H1 (cell line): ENCODE measurements at regions not wholly inside any gene's neighbourhood (a gene's known extent, or its start where the extent isn't known, plus 50 kb on each side); places are given as distances from the start of the nearest gene placed in this dataset.

ENCODE experiments used
- CTCF ChIA-PET: fragments of 300-600 bp; sonication (Branson Sonifier 250); formaldehyde crosslinking; loops from one replicate; lab custom pipeline; 2021; ENCODE audit not compliant: partially characterized antibody; lab: Charles Lee
- POLR2A ChIA-PET: fragments of 300-600 bp; sonication (Branson Sonifier 250); formaldehyde crosslinking; loops from one replicate; lab custom pipeline; 2021; ENCODE audit warnings: inconsistent platforms; ENCODE audit not compliant: partially characterized antibody; lab: Charles Lee
- DNase-seq, 2 experiments: peaks; one replicate each; pipeline versions ENCODE4 v3.0.0 to v3.0.0-alpha.2; 2010 to 2022; ENCODE audit warnings: low spot score in 2 of 2, low read depth in 1 of 2, mixed read lengths in 1 of 2
- FAIRE-seq: peaks from 2 replicates; lab custom pipeline; 2011; peaks lifted over from hg19 to GRCh38; lab: Jason Lieb, UNC
- H2AFZ ChIP-seq: 2 replicates; pipeline ENCODE4 v1.8.1; 2012; ENCODE audit warnings: low read length, inconsistent platforms
- H2AK5ac ChIP-seq: 2 replicates; pipeline ENCODE4 v1.6.1; 2013; ENCODE audit warnings: low read depth, low read length
- H2BK120ac ChIP-seq: replicated peaks from 2 replicates; pipeline ENCODE3; 2013; ENCODE audit warnings: low read depth, low read length, inconsistent platforms
- H2BK12ac ChIP-seq: 2 replicates; pipeline ENCODE4 v1.6.1; 2013; ENCODE audit warnings: low read depth, low read length
- H2BK15ac ChIP-seq: 2 replicates; pipeline ENCODE4 v1.6.1; 2013; ENCODE audit warnings: low read length
- H2BK20ac ChIP-seq: 2 replicates; pipeline ENCODE4 v1.6.1; 2013; ENCODE audit warnings: low read length
- H2BK5ac ChIP-seq: 2 replicates; pipeline ENCODE4 v1.6.1; 2013; ENCODE audit warnings: low read depth, low read length
- H3K14ac ChIP-seq: 2 replicates; pipeline ENCODE4 v1.6.1; 2013; ENCODE audit warnings: inconsistent platforms; ENCODE audit not compliant: insufficient read length
- H3K18ac ChIP-seq: 2 replicates; pipeline ENCODE4 v1.6.1; 2013; ENCODE audit warnings: low read length; ENCODE audit errors: extremely low read depth
- H3K23ac ChIP-seq: 2 replicates; pipeline ENCODE4 v1.6.1; 2013; ENCODE audit warnings: inconsistent platforms; ENCODE audit not compliant: insufficient read length
- H3K23me2 ChIP-seq: 2 replicates; pipeline ENCODE4 v1.6.1; 2013; ENCODE audit warnings: low read depth, low read length
- H3K27ac ChIP-seq: 2 replicates; pipeline ENCODE4 v1.6.1; 2011; ENCODE audit warnings: low read depth, low read length, inconsistent platforms
- H3K27me3 ChIP-seq, 4 experiments: replicated peaks in 1 of 4; 1 replicate in 1 of 4; 2 replicates in 3 of 4; pipeline versions ENCODE4 v1.6.1 to v1.8.1; 2011 to 2013; ENCODE audit warnings: low read length in 3 of 4, mild to moderate bottlenecking in 3 of 4, inconsistent platforms in 2 of 4, mixed read lengths in 2 of 4, moderate library complexity in 1 of 4; ENCODE audit not compliant: control insufficient read depth in 3 of 4, insufficient read depth in 3 of 4; ENCODE audit errors: extremely low read depth in 1 of 4
- H3K36me3 ChIP-seq, 4 experiments: 2 replicates each; pipeline versions ENCODE4 v1.6.1 to v1.8.1; 2011 to 2013; ENCODE audit warnings: mild to moderate bottlenecking in 4 of 4, low read length in 3 of 4, moderate library complexity in 2 of 4, control low read depth in 1 of 4, inconsistent platforms in 1 of 4; ENCODE audit not compliant: insufficient read depth in 4 of 4, control insufficient read depth in 2 of 4
- H3K4ac ChIP-seq: replicated peaks from 2 replicates; pipeline ENCODE3; 2013; ENCODE audit warnings: low read length, low read depth, mixed read lengths, inconsistent platforms; ENCODE audit not compliant: insufficient read length
- H3K4me1 ChIP-seq, 4 experiments: replicated peaks in 1 of 4; 1 replicate in 1 of 4; 2 replicates in 3 of 4; pipeline versions ENCODE4 v1.6.1 to v1.8.1; 2011 to 2013; ENCODE audit warnings: low read length in 3 of 4, inconsistent platforms in 2 of 4, mixed read lengths in 1 of 4; ENCODE audit not compliant: insufficient read depth in 4 of 4, control insufficient read depth in 3 of 4
- H3K4me2 ChIP-seq, 2 experiments: 2 replicates each; pipeline versions ENCODE4 v1.6.1 to v1.8.1; 2011 to 2013; ENCODE audit warnings: low read depth in 2 of 2, low read length in 2 of 2, control low read depth in 1 of 2, inconsistent platforms in 1 of 2, mild to moderate bottlenecking in 1 of 2; ENCODE audit not compliant: insufficient read depth in 1 of 2
- H3K4me3 ChIP-seq, 4 experiments: fragments of 200-600, 300-600 bp in 1 of 4; sonication (generic), shearing (Covaris generic), sonication (Bioruptor Twin) in 1 of 4; 2 replicates each; pipeline versions ENCODE4 v1.5.1 to v1.8.1; 2011 to 2016; ENCODE audit warnings: low read length in 4 of 4, low read depth in 3 of 4, control low read depth in 2 of 4, inconsistent platforms in 2 of 4, mild to moderate bottlenecking in 2 of 4, mixed read lengths in 1 of 4, moderate library complexity in 1 of 4; ENCODE audit not compliant: insufficient read depth in 2 of 4; ENCODE audit errors: extremely low read depth in 1 of 4
- H3K56ac ChIP-seq: replicated peaks from 2 replicates; pipeline ENCODE3; 2013; ENCODE audit warnings: low read depth, mild to moderate bottlenecking, mixed read lengths, low read length, inconsistent platforms; ENCODE audit not compliant: insufficient read length
- H3K79me1 ChIP-seq: 2 replicates; pipeline ENCODE4 v1.6.1; 2013; ENCODE audit warnings: low read depth, low read length, control low read depth
- H3K79me2 ChIP-seq, 2 experiments: 2 replicates each; pipeline versions ENCODE4 v1.6.1 to v1.8.1; 2012 to 2013; ENCODE audit warnings: low read length in 2 of 2, mild to moderate bottlenecking in 2 of 2, inconsistent platforms in 1 of 2; ENCODE audit not compliant: insufficient read depth in 2 of 2, control insufficient read depth in 1 of 2
- H3K9ac ChIP-seq, 4 experiments: replicated peaks in 1 of 4; 1 replicate in 1 of 4; 2 replicates in 3 of 4; pipeline versions ENCODE4 v1.6.1 to v1.8.1; 2011 to 2013; ENCODE audit warnings: low read depth in 3 of 4, low read length in 3 of 4, control low read depth in 2 of 4, mild to moderate bottlenecking in 2 of 4, moderate library complexity in 2 of 4, inconsistent platforms in 1 of 4; ENCODE audit errors: extremely low read depth in 1 of 4
- H3K9me3 ChIP-seq, 2 experiments: 2 replicates each; pipeline versions ENCODE4 v1.6.1 to v1.8.1; 2012 to 2013; ENCODE audit warnings: mild to moderate bottlenecking in 2 of 2, moderate library complexity in 2 of 2, control low read depth in 1 of 2, inconsistent platforms in 1 of 2, low read depth in 1 of 2, low read length in 1 of 2, mixed read lengths in 1 of 2; ENCODE audit not compliant: insufficient read depth in 2 of 2
- H4K20me1 ChIP-seq, 2 experiments: replicated peaks in 1 of 2; 2 replicates each; pipeline versions ENCODE3 to v1.8.1; 2011 to 2013; ENCODE audit warnings: inconsistent platforms in 2 of 2, low read length in 2 of 2, mild to moderate bottlenecking in 1 of 2; ENCODE audit not compliant: insufficient read depth in 2 of 2, control insufficient read depth in 1 of 2
- H4K5ac ChIP-seq: 2 replicates; pipeline ENCODE4 v1.6.1; 2013; ENCODE audit warnings: low read length, low read depth, mixed read lengths, inconsistent platforms; ENCODE audit not compliant: insufficient read length
- H4K8ac ChIP-seq: 2 replicates; pipeline ENCODE4 v1.8.0; 2013; ENCODE audit warnings: mild to moderate bottlenecking, moderate library complexity, low read length, inconsistent platforms; ENCODE audit not compliant: insufficient read depth; ENCODE audit errors: extremely low read depth
- H4K91ac ChIP-seq: replicated peaks from 2 replicates; pipeline ENCODE3; 2013; ENCODE audit warnings: low read length, mixed read lengths, inconsistent platforms; ENCODE audit not compliant: insufficient read length
- BCL11A ChIP-seq, 2 experiments: IDR thresholded peaks; one replicate each; pipeline ENCODE4 v1.6.1; 2011; ENCODE audit warnings: low read depth in 2 of 2, low read length in 2 of 2, mild to moderate bottlenecking in 2 of 2
- HDAC6 ChIP-seq: IDR thresholded peaks from one replicate; pipeline ENCODE4 v1.7.1; 2012; ENCODE audit warnings: low read depth, mild to moderate bottlenecking, inconsistent platforms, low read length, moderate library complexity
- JUN ChIP-seq: IDR thresholded peaks from 2 replicates; pipeline ENCODE4 v1.6.1; 2011; ENCODE audit warnings: low read depth, mild to moderate bottlenecking, improper control_type of control experiment, low read length
- MAFK ChIP-seq: IDR thresholded peaks from 2 replicates; pipeline ENCODE4 v1.6.1; 2012; ENCODE audit warnings: low read depth, mild to moderate bottlenecking, improper control_type of control experiment, low read length
- RAD21 ChIP-seq, 2 experiments: IDR thresholded peaks in 1 of 2; conservative IDR thresholded peaks in 1 of 2; 2 replicates each; pipeline ENCODE4 v1.6.1; 2011; ENCODE audit warnings: low read depth in 2 of 2, low read length in 2 of 2, improper control_type of control experiment in 1 of 2, inconsistent platforms in 1 of 2, mild to moderate bottlenecking in 1 of 2, moderate library complexity in 1 of 2
- TCF12 ChIP-seq: IDR thresholded peaks from 2 replicates; pipeline ENCODE4 v1.6.1; 2011; ENCODE audit warnings: low read depth, mild to moderate bottlenecking, low read length
- TEAD4 ChIP-seq: IDR thresholded peaks from 2 replicates; pipeline ENCODE4 v1.6.1; 2012; ENCODE audit warnings: low read depth, low read length, inconsistent platforms, mixed read lengths
- WGBS, 2 experiments: shearing (Covaris generic) in 1 of 2; methylation state at CpG; one replicate each; pipeline versions ENCODE4 v1.1.6 to v1.1.7; 2013 to 2015; ENCODE audit warnings: low lambda C conversion rate in 2 of 2, mixed read lengths in 2 of 2, inconsistent platforms in 1 of 2, low coverage in 1 of 2, missing lambda C conversion rate in 1 of 2; ENCODE audit not compliant: insufficient replicate concordance in 2 of 2, insufficient coverage in 1 of 2, insufficient read length in 1 of 2; ENCODE audit errors: extremely low coverage in 1 of 2, missing lambda C conversion rate in 1 of 2; 5-methylcytosine and 5-hydroxymethylcytosine counted together
- TF ChIP-seq, protein P1 (sequence below), 3 experiments: IDR thresholded peaks; 1 replicate in 2 of 3; 2 replicates in 1 of 3; pipeline versions ENCODE4 v1.5.1 to v1.6.1; 2011; ENCODE audit warnings: low read length in 3 of 3, mild to moderate bottlenecking in 3 of 3, inconsistent platforms in 2 of 3, low read depth in 1 of 3, moderate library complexity in 1 of 3; ENCODE audit not compliant: insufficient read depth in 1 of 3; ENCODE audit errors: control extremely low read depth in 1 of 3
- TF ChIP-seq, protein P2 (sequence below): IDR thresholded peaks from 2 replicates; pipeline ENCODE4 v1.6.1; 2012; ENCODE audit warnings: inconsistent platforms

DNA sequence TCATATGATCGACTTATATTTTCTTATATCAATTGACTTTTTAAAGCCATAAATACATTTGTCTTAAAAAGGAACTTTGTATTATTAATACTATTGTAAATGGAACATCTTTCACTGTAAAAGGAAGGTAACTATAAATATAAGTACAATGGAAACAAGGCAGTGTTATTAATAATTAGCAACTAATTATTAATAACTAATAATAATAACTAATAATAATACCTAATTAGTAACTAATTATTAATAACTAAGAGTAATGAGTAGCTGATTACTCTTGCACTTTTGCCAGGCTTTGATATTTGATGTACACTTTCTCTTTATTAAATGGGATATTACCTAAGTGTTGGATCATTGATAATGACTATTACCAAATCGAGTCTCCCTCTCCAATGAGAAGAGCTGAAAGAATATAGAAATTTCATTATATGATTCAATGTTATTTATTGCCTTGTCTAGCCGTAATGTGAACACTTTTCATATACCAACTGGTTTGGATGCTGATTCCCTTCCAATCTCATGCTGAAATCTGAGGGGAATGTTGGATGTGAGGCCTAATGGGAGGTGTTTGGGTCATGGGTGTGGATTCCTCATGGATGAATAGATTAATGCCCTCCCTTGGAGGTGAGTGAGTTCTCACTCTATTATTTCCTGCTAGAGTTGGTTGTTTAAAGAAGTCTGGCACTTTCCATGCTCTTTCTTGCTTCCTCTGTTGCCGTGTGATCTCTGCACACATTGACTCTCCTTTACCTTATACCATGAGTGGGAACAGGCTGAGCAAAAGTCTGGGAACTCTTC is 202.1 kb upstream of the ZBTB20 start:
- CTCF ChIA-PET: interaction anchor here (0.6 to 0.7 kb wide), 2 partner anchors 216 to 1136 kb away, joined by 3 to 4 read pairs; no protein-coding TSS in a partner anchor
- Histone ChIP-seq H3K23me2 (no peaks in the 10 kb centered on the region), H3K79me2 (no peaks in the 10 kb centered on the region), H2BK5ac (no peak overlapping the region), H3K4me2 (no peak overlapping the region), H2BK15ac (no peak overlapping the region), H3K27ac (no peak overlapping the region), H4K5ac (no peak overlapping the region), H2BK120ac (no peak overlapping the region), H3K36me3 (no peaks in the 10 kb centered on the region), H4K8ac (no peak overlapping the region), H4K20me1 (no peaks in the 10 kb centered on the region), H3K4me3 (no peak overlapping the region), H3K4ac (no peak overlapping the region), H2AK5ac (no peak overlapping the region), H3K9ac (no peak overlapping the region), H2AFZ (0 out of 2 replicates have a peak overlapping the region, but pooled peaks have one; percentile 47), H3K9me3 (no peaks in the 10 kb centered on the region), H4K91ac (no peak overlapping the region), H2BK20ac (no peak overlapping the region), H2BK12ac (no peak overlapping the region), H3K18ac (no peak overlapping the region), H3K4me1 (peaks cover 0 to 5% (median 0%) of the 10 kb centered on the region in 4 experiments; a peak in 2 of 7 replicates), H3K14ac (no peak overlapping the region), H3K27me3 (peaks cover 0 to 1% (median 0%) of the 10 kb centered on the region in 4 experiments; a peak in 1 of 7 replicates), H3K79me1 (no peaks in the 10 kb centered on the region), H3K23ac (no peak overlapping the region), H3K56ac (no peak overlapping the region)
- POLR2A ChIA-PET: no interaction called here
- FAIRE-seq (no peak), DNase-seq (no peak)
- 89% methylated on average over 4 of the region's 4 CpGs; no CpG with 5 or more reads in 1 of the 2 experiments for WGBS, 2 experiments
- TF ChIP-seq, protein P1, sequence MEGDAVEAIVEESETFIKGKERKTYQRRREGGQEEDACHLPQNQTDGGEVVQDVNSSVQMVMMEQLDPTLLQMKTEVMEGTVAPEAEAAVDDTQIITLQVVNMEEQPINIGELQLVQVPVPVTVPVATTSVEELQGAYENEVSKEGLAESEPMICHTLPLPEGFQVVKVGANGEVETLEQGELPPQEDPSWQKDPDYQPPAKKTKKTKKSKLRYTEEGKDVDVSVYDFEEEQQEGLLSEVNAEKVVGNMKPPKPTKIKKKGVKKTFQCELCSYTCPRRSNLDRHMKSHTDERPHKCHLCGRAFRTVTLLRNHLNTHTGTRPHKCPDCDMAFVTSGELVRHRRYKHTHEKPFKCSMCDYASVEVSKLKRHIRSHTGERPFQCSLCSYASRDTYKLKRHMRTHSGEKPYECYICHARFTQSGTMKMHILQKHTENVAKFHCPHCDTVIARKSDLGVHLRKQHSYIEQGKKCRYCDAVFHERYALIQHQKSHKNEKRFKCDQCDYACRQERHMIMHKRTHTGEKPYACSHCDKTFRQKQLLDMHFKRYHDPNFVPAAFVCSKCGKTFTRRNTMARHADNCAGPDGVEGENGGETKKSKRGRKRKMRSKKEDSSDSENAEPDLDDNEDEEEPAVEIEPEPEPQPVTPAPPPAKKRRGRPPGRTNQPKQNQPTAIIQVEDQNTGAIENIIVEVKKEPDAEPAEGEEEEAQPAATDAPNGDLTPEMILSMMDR (IDR thresholded peaks at IDR 0.05; ENCODE audit: control extremely low read depth in 1 of 3, insufficient read depth in 1 of 3, low read depth in 1 of 3, low read length in 3 of 3): no peak
- TF ChIP-seq BCL11A (IDR thresholded peaks at IDR 0.05; ENCODE audit: low read depth in 2 of 2, low read length in 2 of 2): no peak
- no peak for TF ChIP-seq TCF12
- TF ChIP-seq RAD21 (IDR thresholded peaks at IDR 0.05 in 1 of 2, conservative IDR thresholded peaks at IDR 0.05 in 1 of 2; ENCODE audit: low read depth in 2 of 2, low read length in 2 of 2): no peak
- no peak for TF ChIP-seq MAFK
- TF ChIP-seq, protein P2, sequence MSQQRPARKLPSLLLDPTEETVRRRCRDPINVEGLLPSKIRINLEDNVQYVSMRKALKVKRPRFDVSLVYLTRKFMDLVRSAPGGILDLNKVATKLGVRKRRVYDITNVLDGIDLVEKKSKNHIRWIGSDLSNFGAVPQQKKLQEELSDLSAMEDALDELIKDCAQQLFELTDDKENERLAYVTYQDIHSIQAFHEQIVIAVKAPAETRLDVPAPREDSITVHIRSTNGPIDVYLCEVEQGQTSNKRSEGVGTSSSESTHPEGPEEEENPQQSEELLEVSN: no peak
- TF ChIP-seq TEAD4: no peak
- no peak for TF ChIP-seq JUN
- TF ChIP-seq HDAC6: no peak
